ENCODE measurements at regions not wholly inside any gene's neighbourhood (a gene's known extent, or its start where the extent isn't known, plus 50 kb on each side); places are given as distances from the start of the nearest gene placed in this dataset.

- no peak overlapping the region for H3K27ac ChIP-seq
- no peaks in the 10 kb centered on the region for H3K4me1 ChIP-seq (ENCODE audit: insufficient read depth)
- DNase-seq: no peak
- H3K4me3 ChIP-seq: no peak overlapping the region
- TF ChIP-seq POLR2A (IDR thresholded peaks at IDR 0.05): no peak
- TF ChIP-seq CTCF (IDR thresholded peaks at IDR 0.05): no peak
- no peak for TF ChIP-seq EP300 (IDR thresholded peaks at IDR 0.05)
- H3K27me3 ChIP-seq: no peaks in the 10 kb centered on the region
- H3K36me3 ChIP-seq: no peaks in the 10 kb centered on the region
- WGBS, 3 donors: 84 to 89% (median 84%) methylated on average over 9 of the region's 9 CpGs
- intact Hi-C loops (cut with DNase I): no loop called here
- no peaks in the 10 kb centered on the region for H3K9me3 ChIP-seq
Observed at GRCh38 chr6:44603044-44603686, 215.7 kb downstream of the CDC5L start.

- TF ChIP-seq POLR2A (IDR thresholded peaks at IDR 0.05) (no peak), CTCF (IDR thresholded peaks at IDR 0.05) (no peak), EP300 (IDR thresholded peaks at IDR 0.05) (no peak)
- no peak for DNase-seq
- 34 to 45% (median 44%) methylated on average over 8 of the region's 8 CpGs for WGBS, 3 donors
Observed at GRCh38 chr6:44606504-44606903, 219.0 kb downstream of the CDC5L start.

GRCh38 chr6:44606976-44607375, 219.5 kb downstream of the CDC5L start:
- intact Hi-C loops (cut with DNase I): no loop called here
- 94 to 95% (median 94%) methylated on average over 6 of the region's 6 CpGs for WGBS, 3 donors
- TF ChIP-seq EP300 (IDR thresholded peaks at IDR 0.05) (no peak), CTCF (IDR thresholded peaks at IDR 0.05) (no peak), POLR2A (IDR thresholded peaks at IDR 0.05) (no peak)
- Histone ChIP-seq H3K9me3 (no peaks in the 10 kb centered on the region), H3K4me1 (ENCODE audit: insufficient read depth) (no peaks in the 10 kb centered on the region), H3K27ac (no peak overlapping the region), H3K36me3 (no peaks in the 10 kb centered on the region), H3K27me3 (no peaks in the 10 kb centered on the region), H3K4me3 (no peak overlapping the region)
- no peak for DNase-seq

More at GRCh38 chr6:44606504-44606903, 219.0 kb downstream of the CDC5L start:
- Histone ChIP-seq H3K27me3 (no peaks in the 10 kb centered on the region), H3K9me3 (no peaks in the 10 kb centered on the region), H3K4me3 (no peak overlapping the region), H3K27ac (no peak overlapping the region), H3K36me3 (no peaks in the 10 kb centered on the region), H3K4me1 (ENCODE audit: insufficient read depth) (no peaks in the 10 kb centered on the region)
- intact Hi-C loops (cut with DNase I): no loop called here

GRCh38 chr6:44608175-44608574, 220.7 kb downstream of the CDC5L start:
- Histone ChIP-seq H3K27me3 (no peaks in the 10 kb centered on the region), H3K4me1 (ENCODE audit: insufficient read depth) (no peaks in the 10 kb centered on the region), H3K9me3 (no peaks in the 10 kb centered on the region), H3K36me3 (no peaks in the 10 kb centered on the region), H3K4me3 (no peak overlapping the region), H3K27ac (no peak overlapping the region)
- no peak for TF ChIP-seq CTCF (IDR thresholded peaks at IDR 0.05)
- no peak for TF ChIP-seq POLR2A (IDR thresholded peaks at IDR 0.05)
- intact Hi-C loops (cut with DNase I): no loop called here
- DNase-seq: no peak
- 33 to 51% (median 46%) methylated on average over 4 of the region's 4 CpGs for WGBS, 3 donors
